Stimulated activated CD4-positive, alpha-beta T cell treated with anti-CD3 and anti-CD28 coated beads, Interleukin-4, amount 100 ng/mL, for 4 hours (primary cell): ENCODE measurements at regions not wholly inside any gene's neighbourhood (a gene's known extent, or its start where the extent isn't known, plus 50 kb on each side); places are given as distances from the start of the nearest gene placed in this dataset.

ENCODE experiments used
- DNase-seq, 2 experiments: peaks; one replicate each; pipeline ENCODE4 v3.0.0-alpha.2; 2020

DNA sequence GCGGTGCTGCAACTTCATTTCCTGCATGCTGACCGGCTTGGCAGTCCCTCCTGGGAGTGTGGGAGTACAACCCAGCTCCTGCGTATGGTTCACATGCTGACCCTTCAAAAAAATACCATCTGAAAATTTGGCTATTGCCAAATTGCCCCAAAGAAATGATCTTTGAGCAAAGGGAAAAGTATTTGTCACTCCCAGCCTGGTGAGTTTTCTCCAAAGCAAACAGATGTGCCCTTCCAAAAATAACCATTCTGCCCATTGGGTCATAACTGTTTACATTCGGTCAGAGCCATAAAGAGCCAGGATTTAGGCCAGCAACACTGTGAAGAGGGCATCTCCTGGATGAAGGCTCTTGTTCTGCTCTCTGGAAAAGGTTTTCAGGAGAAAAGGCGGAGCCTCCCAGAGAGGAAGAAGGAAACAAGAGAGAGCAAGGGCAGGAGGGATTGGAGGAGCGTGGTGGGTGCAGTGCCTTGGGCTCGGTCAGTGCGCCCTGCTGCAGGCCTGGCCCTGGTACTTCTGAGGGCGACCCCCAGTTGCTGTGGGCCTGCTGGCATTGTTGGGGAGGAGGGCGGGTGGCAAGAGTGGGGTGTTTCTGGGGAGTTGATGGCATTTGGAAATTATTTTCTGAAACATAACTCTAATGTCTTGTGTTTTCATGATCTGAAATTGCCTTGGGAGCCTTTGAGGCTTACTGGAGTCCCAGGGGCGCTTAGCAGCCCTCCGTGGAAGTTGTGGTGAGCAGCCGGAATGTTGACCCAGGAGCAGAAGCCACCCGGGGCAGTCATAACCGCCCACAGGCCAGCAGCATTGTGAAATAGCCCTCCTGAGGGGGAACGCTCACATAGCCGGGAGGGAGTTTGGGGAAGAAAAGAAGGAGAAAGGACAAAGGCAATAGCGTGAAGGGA, 248.4 kb downstream of the MYLK4 start:
- no peak for DNase-seq

DNA sequence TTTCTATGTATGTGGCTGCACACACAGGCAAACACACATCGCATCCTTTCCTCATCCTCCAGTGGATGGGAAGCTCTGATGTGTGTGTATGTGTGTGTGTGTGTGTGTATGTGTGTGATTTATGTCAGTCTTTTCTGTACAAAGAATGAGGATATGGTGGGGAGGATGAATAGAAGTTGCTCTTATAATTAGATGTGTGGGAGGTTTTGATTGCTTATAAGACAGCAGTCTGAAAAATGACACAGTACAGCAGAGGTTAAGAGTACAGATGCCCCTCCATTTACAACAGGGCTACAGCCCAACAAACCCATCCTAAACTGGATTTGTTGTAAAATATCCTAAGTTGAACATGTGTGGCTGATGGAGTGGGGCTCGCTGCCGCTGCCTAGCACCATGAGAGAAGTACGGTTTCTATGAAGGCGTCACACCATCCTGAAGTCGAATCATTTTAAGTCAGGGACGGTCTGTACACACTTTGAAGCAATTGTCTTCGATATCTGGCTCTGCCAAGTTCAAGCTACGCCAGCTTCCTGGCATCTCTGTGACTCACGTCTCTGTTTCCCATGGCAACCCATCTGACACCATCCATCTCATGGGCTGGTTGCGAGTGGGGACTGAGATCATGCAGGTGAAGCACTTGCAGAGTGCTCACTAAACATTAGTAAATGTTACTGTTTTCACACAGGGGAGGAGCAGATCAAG, 252.6 kb downstream of the MYLK4 start:
- no peak for DNase-seq

DNA sequence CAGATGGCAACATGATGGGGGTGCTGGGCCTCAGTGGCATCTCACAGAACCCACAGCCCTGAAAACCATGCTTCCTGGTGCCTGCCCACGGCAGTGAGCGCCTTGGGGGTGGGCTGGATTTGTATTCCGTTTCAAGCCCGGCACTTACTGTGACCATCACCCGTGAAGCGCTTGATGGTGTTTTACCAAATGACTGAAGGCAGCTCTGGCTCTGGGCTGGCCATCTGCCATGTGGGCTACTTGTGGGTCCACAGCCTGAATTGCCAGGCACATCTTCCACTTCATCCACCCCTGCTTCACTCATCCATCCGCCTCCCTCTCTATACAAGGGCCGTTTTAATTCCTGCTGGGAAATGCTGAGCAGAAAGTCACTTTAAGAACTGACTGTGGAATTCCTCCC, 250.9 kb upstream of the GMDS start:
- DNase-seq: no peak

DNA sequence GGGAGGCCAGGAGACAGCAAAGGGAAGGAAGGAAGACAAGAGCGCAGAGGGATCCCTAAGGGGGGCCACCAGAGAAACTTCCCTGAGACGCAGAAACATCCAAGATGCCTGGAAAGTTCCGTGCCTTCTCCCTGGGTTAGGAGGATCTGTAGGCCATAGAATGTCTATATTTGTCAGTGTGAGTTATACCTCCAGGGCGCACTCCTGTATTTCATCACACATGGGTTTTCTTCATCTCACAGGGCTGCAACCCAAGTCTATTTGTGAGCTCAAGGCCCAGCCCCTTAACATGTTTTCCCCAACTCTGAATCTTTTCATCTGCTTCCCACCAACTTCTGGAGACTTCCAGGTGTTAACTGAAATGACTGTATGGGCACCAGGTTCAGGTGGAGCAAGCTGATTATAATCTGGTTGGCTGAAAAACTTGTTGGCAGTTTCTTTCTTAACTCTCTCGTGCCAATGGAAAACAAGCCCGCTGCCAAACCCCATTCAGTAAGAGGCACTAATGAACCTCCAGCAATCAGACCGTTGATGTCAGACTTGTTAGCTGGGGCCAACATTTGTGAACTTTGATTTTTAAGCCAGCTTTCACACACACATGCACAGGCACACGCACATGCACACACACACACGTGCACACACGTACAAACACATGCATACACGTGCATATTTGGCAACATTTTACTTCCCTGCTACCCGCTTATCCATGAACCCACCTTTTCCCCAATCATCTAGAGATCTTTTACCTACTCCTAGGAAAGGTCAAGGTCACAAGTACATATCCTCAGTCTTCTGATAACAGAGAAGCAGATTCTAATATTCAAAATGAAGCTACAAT, 247.5 kb upstream of the GMDS start:
- no peak for DNase-seq

DNA sequence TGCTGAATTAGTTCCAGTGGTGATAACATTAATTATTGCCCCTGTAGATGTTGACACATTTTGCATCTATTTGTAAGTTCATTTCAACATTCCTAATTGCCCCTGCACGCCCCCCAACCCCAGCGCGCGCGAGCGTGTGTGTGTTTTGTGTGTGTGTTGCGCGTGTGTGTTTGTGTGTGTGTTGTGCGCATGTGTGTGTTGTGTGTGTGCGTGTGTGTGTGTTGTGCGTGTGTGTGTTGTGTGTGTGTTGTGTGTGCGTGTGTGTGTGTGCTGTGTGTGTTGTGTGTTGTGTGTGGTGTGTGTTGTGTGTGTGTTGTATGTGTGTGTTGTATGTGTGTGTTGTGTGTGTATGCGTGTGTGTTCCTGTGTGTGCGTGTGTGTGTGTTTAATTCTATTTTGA, 245.7 kb upstream of the GMDS start:
- no peak for DNase-seq

DNA sequence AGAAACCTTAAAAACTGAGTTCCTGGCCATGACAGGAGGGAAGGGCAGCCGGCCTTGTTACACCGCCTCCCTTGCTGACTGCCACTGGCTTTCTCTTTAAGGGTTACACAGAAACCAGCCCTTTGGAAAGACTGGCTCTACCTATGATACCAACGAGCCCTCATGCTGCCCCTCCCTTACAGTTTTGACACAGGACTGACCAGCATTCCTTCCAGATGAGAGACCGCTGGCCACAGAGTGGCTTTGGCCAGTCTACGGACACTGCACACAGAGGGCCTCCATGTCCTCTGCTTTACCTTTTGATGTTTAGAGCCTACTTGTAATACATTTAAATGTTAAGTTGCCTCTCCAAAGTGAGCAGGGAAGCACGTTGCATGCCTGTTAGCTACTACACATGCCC, 243.2 kb upstream of the GMDS start:
- DNase-seq: no peak

DNA sequence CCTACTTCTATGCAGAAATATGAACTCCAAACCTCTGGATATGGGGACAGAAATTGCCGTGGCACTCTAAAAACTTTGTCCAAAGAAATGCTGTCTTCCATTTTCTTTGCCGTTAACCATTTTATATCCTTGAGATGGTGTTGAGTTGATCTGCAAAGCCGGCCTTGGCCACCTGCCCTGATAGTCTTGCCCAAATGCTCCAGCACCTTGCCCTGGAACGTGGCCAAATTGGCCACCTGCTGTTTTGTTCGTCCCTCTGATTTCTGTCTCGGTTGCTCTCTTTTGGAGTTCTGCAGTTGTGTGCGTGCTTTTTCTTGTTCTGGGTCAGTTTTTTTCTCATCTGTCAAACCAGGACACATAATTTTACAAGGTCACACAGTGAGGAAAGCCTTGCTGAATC, 239.7 kb upstream of the GMDS start:
- no peak for DNase-seq

DNA sequence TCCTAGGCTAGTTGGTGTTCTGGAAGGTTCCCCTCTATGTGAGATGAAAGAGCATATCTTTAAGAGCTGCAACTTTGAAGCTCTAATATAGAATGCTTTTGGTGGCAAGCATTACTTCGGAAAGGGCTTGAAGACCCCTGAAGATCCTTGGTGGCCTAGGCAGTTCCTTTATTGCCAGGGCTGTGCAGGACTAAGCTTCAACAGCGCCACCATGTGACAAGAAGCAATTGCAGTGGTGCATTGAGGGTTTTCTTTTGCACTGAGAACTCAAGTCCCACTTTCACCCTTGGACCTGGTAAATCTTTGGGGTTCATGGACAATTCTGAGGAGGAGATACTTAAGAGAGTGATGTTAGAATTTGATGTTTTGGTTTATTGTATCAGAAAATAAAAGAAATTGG, 237.4 kb upstream of the GMDS start:
- no peak for DNase-seq

DNA sequence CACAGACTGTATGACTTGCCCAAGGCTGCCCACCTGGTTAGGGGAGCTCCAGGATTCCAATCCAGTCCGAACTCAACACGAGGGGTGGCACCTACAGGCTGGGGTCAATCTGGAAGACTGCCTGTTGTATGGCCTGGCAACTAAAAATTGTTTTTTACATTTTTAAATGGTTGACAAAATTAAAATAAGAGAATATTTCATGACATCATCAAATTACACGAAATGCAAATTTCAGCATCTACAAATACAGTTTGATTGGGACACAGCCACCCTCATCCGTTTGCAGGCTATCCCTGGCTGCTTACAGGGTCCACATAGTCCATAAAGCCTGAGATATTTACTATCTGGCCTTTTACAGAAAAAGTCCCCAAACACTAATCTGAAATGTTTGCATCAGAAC, 235.9 kb upstream of the GMDS start:
- DNase-seq: no peak

DNA sequence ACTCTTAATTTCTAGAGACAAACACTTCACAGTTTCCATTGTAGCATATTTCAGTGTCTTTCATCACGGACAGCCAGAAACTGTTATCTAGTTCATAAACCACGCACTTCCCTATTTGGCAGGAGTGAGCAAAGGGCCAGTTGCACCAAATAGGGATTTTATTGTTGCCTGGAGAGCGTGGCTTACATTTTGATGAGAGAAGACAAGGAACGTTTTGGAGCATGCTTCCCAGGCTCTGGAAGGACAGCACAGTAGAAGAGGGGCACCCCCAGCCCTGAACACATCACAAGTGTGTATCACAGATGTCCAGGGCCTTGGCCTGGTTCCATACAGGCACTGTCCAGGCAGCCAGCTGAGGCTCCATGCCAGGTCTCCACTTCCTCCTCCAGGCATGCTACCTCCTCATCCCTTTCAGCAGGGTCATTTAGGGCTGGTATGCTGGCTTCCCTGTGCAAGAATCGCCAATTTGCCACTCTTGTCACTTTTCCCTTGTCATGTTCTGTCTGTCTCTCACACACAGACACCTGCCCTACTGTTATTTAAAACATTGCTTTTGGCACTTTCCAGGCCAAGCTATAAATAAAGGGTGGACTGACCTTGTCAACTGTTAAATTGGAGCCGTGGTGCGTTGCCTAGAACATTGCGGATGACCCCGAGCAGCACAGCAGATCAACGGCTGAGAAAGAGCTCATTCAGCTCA, 235.0 kb upstream of the GMDS start:
- DNase-seq: no peak

DNA sequence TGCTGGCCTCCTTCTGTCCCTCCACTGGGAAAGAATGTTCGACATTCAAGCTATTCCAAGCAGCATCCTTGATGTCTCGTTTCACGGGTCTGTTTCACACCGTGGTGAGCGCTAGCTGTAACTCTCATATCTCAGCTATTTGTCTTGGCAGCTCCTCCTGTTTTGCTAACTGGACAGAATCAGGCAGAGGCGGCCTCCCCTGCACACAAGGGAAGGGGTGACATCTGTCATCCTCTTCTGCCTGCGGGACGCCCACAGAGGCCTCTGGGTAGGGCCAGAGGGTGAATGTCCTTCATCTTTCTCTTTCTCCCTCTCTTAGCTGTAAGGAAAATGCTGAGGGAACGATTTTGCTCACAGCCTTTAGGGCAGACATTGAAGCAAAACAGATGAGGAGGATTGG, 232.8 kb upstream of the GMDS start:
- DNase-seq: no peak

DNA sequence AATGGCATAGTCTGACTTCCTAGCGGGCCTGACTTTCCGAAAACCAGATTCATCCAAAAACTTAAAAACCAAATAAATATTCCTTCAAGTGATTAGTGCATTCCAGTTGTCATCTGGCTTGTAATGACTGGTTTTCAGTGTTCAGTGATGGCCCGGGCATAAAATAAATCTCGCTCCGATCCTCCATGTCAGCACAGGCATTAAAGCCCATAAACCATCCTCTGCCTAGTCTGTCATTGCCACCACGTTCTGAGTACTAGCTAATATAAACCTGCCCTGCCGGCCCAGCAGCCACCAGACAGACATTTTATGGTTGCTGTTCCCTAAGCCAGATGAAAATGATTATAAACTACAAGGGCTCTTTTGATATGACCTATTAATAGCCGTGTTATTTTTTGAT, 232.3 kb upstream of the GMDS start:
- no peak for DNase-seq

DNA sequence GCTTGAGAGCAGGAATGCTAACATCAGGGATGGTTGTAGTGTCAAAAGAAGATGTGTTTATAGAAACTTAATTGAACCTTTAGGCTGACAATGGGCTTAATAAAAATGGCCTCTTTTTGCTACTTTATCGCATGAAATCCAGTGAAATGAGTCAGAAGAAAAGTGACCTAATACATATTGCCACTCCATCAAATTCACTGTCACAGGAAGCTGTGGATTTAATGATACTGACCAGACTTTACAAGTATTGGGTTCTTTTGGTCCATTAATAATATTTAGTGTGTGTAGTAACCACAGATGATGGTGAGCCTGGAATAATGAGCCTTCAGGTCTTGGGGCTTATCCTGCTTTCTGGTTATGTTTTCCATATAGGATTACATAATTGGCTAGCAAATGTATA, 231.8 kb upstream of the GMDS start:
- DNase-seq: no peak

DNA sequence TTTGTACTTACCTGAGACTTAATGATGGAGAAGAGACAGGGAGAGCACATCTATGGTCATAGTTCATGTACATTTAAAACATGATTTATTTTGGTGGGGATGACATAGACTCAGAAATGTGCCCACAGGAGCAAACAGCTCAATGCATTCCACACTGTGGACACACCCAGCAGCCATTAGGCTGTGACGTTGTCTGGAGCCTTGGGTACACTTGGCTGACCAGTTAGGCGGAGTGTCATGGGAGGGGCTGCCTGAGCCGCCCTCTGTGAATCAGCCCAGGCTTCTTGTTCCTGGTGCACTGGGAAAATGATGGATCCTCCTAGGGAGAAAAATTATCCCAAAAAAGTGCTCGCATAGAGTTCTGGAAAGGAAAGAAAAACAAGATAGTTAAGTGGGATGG, 231.0 kb upstream of the GMDS start:
- no peak for DNase-seq

DNA sequence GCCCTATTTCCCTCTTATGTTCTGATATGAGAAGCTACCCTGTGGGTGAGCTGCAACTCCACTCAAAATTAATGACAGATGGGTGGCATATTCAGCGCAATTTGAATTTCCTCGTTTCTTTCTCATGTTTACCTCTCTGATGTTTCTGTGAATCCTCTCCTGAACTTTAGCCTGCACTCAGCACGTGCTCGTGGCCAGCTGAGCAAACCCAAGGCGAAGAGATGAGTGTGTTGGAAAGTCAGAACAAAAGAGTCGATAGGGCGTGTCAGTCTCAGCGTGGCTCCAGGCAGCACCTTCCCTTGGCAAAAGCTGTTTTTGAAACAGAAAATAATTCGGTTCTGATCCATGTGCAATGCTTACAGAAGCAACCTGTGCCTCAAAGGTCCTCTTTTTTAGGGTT, 226.1 kb upstream of the GMDS start:
- no peak for DNase-seq

DNA sequence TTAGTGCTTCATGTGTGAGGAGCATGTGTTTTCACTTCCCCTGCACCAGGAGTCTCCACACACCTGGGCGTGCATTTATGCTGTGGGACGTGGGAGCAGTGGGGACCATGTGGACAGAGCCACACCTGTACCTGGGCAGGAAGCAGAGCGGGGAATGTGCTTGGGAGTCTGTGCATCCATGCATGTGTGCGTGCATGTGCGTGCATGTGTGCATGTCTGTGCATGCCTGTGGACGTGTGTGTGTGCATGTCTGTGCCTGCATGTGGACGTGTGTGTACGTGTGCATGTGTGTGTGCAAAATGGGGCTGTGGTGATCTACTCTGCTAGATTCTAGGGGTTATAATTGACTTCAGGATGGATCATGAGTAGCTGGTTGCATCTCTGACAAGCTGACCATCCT, 224.0 kb upstream of the GMDS start:
- DNase-seq: no peak

DNA sequence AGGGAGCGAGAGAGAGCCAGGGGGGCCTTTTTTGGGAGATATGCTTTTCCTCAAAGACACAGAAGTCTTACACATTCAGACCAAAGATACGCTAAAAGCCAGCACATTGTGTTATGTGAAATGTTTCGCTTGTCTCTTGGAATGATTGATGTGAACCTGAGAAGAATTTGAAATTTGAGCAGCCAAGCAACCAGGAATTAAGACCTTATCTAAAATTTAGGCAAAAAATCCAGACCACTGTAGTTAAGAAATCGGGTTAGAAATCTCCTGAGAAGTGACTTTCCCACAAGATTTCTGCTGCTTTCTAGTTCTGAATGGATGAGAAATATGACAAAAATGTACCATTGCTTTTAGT, 223.2 kb upstream of the GMDS start:
- DNase-seq: no peak

DNA sequence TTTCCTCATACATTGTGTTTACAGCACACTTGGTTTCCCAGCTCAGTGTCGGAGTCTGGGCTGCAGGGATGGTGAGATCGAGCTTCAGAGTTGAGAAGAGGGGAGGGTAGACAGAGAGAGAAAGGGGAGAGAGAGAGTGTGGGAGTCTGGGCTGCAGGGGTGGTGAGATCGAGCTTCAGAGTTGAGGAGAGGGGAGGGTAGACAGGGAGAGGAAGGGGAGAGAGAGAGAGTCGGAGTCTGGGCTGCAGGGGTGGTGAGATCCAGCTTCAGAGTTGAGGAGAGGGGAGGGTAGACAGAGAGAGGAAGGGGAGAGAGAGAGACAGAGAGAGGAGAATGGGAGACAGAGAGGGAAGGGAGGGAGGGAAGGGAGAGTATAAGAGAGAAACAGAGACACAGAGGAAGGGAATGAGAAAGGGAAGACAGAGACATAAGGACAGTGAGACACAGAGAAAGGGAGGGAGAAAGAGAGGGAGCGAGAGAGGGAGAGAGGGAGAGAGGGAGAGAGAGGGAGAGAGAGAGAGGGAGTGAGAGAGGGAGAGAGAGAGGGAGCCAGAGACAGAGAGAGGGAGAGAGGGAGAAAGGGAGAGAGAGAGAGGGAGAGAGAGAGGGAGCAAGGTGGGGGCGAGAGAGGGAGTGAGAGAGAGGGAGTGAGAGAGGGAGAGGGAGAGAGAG, 222.7 kb upstream of the GMDS start:
- no peak for DNase-seq

DNA sequence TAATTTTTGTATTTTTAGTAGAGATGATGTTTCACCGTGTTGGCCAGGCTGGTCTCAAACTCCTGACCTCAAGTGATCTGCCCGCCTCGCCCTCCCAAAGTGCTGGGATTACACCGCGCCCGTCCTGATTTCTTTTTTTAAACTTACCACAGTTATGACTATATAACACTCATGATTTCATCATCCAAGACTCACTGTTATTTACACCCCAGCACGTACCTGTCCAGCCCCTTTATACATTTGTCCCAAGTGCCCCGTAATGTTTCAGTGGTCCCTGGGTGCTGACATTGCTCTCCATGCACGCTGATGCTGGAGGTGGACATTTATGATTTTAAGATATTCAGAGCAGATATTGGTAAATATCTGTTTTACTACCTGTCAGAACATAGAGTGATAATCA, 219.9 kb upstream of the GMDS start:
- DNase-seq: no peak

DNA sequence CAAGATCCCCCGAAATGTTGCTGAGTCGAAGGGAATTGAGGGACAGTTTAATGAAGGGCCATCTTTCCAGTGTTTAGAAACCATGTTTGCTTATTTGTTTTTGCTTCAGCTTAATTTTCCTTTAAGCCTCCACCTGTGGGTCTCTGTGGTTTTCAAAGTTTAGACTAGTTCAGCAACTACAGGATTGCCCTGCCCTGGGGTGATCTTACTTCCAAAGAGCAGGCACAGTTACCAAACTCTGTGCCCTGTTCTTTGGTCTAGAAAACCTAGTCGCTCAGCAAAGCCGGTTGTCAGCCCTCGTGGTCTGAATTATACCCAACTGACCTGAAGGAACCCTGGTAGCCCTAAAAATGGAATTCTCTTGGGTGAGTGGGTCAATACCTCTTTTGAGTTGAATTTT, 219.2 kb upstream of the GMDS start:
- DNase-seq: no peak

DNA sequence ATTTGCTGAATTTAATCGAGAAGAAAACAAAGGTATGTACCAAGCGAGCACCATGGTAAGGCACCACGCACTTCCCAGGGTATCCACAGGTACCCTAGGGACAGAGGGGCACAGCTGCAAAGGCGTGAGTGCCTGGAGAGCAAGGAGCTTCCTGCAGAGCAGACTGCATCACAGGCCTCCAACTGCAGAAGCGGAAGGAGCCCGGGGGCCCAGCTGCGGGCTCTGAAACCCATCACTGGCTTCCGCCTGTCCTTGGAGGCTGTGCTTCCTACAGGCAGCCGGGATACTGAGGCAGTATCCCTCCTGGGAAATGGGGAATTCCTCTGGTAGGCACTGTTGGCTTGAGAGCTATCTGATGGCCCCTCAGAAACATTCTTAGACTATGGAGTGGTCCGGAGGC, 217.4 kb upstream of the GMDS start:
- no peak for DNase-seq

DNA sequence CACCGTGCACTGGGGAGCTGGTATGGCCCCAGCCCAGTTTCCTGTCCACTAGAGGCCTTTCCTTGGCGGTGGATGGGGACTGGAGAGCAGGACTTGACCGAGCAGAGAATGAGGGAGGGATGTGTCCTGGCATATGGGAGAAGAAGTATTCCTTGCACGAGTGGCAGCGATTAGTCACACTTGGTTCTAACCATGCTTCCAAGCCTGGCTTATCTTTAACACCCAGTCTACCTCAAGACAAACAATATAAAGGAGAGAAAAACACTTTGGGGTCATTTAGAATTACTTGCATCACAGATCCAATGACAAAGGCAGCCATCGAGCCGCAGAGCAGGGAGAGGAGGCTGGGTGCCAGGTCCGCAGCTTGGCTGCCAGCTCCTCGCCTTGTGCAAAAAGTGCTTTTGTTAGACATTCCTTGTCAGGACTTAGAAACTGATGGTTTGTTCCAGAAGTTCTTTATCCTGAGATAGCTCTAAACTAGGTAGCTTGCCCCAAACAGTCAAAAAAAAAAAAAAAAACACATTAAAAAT, 214.9 kb upstream of the GMDS start:
- no peak for DNase-seq
